Lower leg skin (tissue), 3 donors: ENCODE measurements at regions not wholly inside any gene's neighbourhood (a gene's known extent, or its start where the extent isn't known, plus 50 kb on each side); places are given as distances from the start of the nearest gene placed in this dataset.

Experiments
- CTCF ChIP-seq, 3 donors: fragments of 450-650 bp; IDR thresholded peaks; one replicate each; pipeline ENCODE4 v1.5.1; 2016; ENCODE audit warnings: antibody characterized with exemption in 3 of 3, mild to moderate bottlenecking in 3 of 3, moderate library complexity in 2 of 3
- POLR2A ChIP-seq, 2 donors: fragments of 450-650 bp; IDR thresholded peaks; one replicate each; pipeline ENCODE4 v1.6.1; 2016 to 2017; ENCODE audit warnings: antibody characterized with exemption in 2 of 2, mild to moderate bottlenecking in 1 of 2, moderate library complexity in 1 of 2

- no peak for TF ChIP-seq CTCF (IDR thresholded peaks at IDR 0.05)
- TF ChIP-seq POLR2A (IDR thresholded peaks at IDR 0.05): no peak
These were observed 410.8 kb upstream of the PDE3A start for GRCh38 chr12:19957308-19958125.
